Adipocyte (in vitro differentiated cells): ENCODE measurements at regions not wholly inside any gene's neighbourhood (a gene's known extent, or its start where the extent isn't known, plus 50 kb on each side); places are given as distances from the start of the nearest gene placed in this dataset.

Experiments used
- DNase-seq: peaks from one replicate; pipeline ENCODE4 v3.0.0-alpha.2; 2015; ENCODE audit warnings: low read depth
- H3K27me3 ChIP-seq: replicated peaks from 2 replicates; pipeline ENCODE4 v1.7.0; 2013; ENCODE audit warnings: mild to moderate bottlenecking, low read length, moderate library complexity; ENCODE audit not compliant: control insufficient read depth, insufficient read depth
- H3K36me3 ChIP-seq: 2 replicates; pipeline ENCODE4 v1.7.0; 2013; ENCODE audit warnings: low read length, mild to moderate bottlenecking, moderate library complexity; ENCODE audit not compliant: control insufficient read depth, insufficient read depth, severe bottlenecking
- H3K4me1 ChIP-seq: 2 replicates; pipeline ENCODE4 v1.7.0; 2013; ENCODE audit warnings: mild to moderate bottlenecking, low read length, moderate library complexity; ENCODE audit not compliant: control insufficient read depth, insufficient read depth
- H3K4me3 ChIP-seq: 2 replicates; pipeline ENCODE4 v1.7.0; 2013; ENCODE audit warnings: mild to moderate bottlenecking, low read length, moderate library complexity
- H3K9ac ChIP-seq: 2 replicates; pipeline ENCODE4 v1.7.0; 2013; ENCODE audit warnings: mild to moderate bottlenecking, low read length, moderate library complexity
- H3K9me3 ChIP-seq: 2 replicates; pipeline ENCODE4 v1.7.0; 2013; ENCODE audit warnings: mild to moderate bottlenecking, low read length, moderate library complexity; ENCODE audit not compliant: control insufficient read depth

DNA sequence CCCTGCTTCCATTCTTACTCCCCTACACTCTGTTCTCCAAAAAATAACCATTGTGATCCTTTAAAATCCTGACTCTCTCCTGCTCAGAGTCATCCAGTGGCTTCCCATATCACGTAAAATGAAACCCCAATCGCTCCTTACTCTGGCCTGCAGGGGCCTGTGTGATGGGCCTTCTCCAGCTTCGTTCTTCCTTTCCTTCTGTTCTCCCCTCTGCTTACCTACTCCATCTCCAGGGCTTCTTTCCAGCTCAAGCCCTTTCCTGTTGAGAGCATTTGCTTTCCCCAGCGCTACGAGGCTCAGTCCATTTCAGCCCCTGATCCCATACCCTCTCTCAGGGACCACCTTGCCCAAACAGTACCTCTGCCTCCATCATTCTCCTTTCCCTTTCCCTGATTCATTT lies 144.4 kb upstream of the ARHGAP5 start:
- Histone ChIP-seq H3K4me3 (no peak overlapping the region), H3K9me3 (no peaks in the 10 kb centered on the region), H3K27me3 (no peaks in the 10 kb centered on the region), H3K4me1 (peaks cover 21% of the 10 kb centered on the region), H3K36me3 (no peaks in the 10 kb centered on the region), H3K9ac (no peak overlapping the region)
- no peak for DNase-seq

DNA sequence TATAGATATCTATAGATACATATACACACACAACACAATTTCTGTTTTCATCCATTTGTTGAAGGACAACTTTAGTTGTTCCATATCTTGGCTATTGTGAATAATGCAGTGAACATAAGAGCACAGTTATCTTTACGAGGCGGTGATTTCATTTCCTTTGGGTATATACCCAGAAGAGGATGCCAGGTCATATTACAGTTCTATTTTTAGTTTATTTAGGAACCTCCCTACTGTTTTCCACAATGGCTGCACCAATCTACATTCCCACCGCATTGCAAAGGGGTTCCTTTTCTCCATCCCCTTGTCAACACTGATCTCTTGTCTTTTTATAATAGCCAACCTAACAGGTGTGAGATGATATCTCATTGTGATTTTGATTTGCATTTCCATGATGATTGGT lies 143.4 kb upstream of the ARHGAP5 start:
- Histone ChIP-seq H3K4me1 (peaks cover 16% of the 10 kb centered on the region), H3K36me3 (no peaks in the 10 kb centered on the region), H3K9me3 (no peaks in the 10 kb centered on the region), H3K27me3 (no peaks in the 10 kb centered on the region), H3K9ac (no peak overlapping the region), H3K4me3 (no peak overlapping the region)
- no peak for DNase-seq

DNA sequence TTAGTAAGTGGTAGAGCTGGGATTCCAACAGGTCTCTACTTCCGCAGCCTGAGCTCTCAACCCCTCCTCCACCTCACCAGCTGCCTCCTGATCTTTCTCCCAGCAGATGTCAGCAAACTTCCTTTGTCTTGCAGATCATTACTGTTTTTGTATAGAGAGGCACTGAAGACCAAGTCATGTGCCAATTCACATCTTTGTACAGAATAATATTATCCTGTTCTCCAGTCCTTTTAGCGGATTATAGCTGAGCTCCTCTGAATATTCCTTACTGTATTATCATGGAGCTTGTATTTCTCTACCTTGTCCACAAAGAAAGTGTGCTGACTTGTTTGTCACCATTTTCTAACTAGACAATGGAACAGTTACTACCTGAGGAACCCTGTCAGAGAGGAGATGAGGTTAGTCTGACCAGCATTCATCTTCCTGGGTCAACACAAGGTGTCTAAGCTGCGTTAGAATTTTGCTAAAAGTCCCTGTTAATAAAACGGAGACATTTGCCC lies 142.3 kb upstream of the ARHGAP5 start:
- peak; percentile 32 for DNase-seq
- Histone ChIP-seq H3K9me3 (no peaks in the 10 kb centered on the region), H3K4me1 (peaks cover 16% of the 10 kb centered on the region)

DNA sequence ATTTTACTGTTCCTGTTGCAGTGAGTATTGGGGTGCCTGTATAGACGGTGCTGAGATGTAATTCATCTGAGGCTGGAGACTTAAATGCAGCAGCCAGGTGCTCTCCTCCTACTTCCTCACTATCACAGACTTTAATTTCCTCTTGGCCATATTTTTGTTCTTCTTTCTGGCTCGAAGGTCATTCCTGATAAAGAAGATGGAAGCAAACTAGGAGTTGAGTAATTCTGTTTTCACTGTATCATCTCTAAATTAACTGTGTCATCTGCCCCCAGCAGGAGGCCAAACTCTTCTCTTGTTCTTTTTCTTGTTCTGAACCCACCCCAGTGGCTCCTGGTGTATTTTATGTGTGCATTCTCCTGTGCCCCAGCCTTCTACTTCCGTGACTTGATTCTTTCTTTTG lies 141.7 kb upstream of the ARHGAP5 start:
- Histone ChIP-seq H3K9me3 (no peaks in the 10 kb centered on the region), H3K4me3 (no peak overlapping the region), H3K9ac (no peak overlapping the region), H3K36me3 (no peaks in the 10 kb centered on the region), H3K27me3 (no peaks in the 10 kb centered on the region), H3K4me1 (peaks cover 11% of the 10 kb centered on the region)
- DNase-seq = no peak

More for the DNA sequence above, 142.3 kb upstream of the ARHGAP5 start:
- H3K36me3 ChIP-seq = no peaks in the 10 kb centered on the region
- no peak overlapping the region for H3K4me3 ChIP-seq
- H3K9ac ChIP-seq = no peak overlapping the region
- no peaks in the 10 kb centered on the region for H3K27me3 ChIP-seq

DNA sequence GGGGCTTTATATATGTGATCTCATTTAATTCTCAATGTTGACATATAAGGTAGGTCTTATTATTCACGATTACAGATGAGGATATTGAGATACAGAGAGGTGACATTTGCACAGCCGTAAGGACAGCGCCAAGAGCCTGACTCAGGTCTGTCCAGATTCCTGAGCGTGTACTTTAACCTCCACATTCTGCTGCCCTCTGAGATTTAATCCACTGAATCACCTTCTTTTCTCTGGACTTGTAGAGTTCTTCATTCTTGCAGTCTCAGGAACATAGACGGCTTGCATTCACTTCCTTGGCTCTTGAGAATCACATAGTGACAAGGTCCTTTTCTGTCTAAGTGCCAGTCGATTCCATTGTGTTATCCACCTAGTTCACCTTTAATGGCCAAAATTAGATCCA lies 141.0 kb upstream of the ARHGAP5 start:
- no peak overlapping the region for H3K4me3 ChIP-seq
- DNase-seq = no peak
- peaks cover 5% of the 10 kb centered on the region for H3K4me1 ChIP-seq
- no peaks in the 10 kb centered on the region for H3K27me3 ChIP-seq
- H3K9me3 ChIP-seq = no peaks in the 10 kb centered on the region
- no peaks in the 10 kb centered on the region for H3K36me3 ChIP-seq
- H3K9ac ChIP-seq = no peak overlapping the region

DNA sequence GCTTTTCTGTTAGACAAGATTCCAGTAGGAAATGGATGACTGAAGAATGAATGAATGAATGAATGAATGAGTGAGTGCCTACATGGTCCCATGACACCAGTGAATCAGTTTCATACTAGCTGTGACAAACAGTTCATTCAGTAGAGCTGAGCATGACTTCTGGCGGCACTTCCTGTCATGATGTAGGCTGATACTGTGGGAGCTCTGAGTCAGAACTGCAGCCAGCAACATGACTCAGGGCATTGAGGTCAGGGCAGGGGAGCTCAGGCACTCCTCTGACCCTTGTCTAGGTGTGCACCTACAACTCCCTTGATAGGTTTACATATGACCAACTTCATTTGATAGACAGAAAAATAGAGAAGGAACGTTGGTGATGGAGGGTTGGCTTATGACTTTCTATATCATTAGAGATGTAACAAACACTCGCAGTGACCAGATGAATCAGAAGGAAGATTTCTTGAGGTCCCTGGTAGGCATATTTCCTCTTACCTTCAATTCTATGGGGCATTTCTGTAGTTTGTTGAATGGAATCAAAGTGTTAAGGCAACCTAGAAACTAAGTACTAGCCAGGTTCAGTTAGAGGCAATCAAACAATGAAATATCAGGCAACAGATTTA lies 139.3 kb upstream of the ARHGAP5 start:
- DNase-seq = peak; percentile 49
- Histone ChIP-seq H3K4me1 (peaks cover 5% of the 10 kb centered on the region), H3K36me3 (no peaks in the 10 kb centered on the region), H3K9ac (no peak overlapping the region), H3K9me3 (no peaks in the 10 kb centered on the region), H3K4me3 (no peak overlapping the region), H3K27me3 (no peaks in the 10 kb centered on the region)

DNA sequence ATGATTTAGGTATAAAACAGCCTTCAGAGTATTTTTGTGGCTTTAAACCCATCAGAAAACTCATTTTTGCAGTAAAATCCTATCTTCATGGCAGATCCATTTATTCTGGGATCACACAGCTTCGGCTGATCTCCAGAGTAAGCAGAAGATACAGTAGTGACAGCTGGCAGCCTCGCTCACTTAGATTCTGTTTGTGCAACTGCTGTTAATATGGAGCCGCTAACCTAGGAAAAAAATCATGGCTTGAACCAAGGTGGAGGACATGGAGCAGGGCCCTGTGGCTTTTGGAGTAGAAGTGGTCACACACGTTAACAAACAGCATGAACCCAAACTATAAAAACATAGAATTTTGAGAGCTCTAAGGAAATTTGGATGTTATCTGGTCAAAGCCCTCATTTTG lies 137.2 kb upstream of the ARHGAP5 start:
- H3K9me3 ChIP-seq = no peaks in the 10 kb centered on the region
- no peak for DNase-seq
- no peak overlapping the region for H3K4me3 ChIP-seq
- H3K27me3 ChIP-seq = no peaks in the 10 kb centered on the region
- H3K9ac ChIP-seq = no peak overlapping the region
- H3K36me3 ChIP-seq = no peaks in the 10 kb centered on the region
- H3K4me1 ChIP-seq = peaks cover under 1% of the 10 kb centered on the region

DNA sequence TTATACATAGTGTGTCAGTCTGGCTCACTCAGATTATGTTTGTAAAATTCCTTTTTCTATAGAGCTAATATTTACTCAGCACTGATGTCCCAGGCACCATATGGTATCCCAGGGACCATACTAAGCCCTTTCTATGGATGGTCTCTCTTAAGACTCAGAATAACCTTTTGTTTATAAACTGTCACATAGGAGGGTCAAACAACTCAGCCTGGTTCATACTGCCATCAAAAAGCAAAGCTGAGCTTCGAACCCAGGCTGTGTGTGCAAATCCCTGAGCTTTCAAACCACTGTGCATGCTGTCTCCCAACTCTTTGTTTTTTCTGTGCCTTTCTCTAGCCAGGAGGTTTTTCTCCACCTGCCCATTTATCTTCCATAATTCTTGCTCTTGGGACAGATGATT lies 135.6 kb upstream of the ARHGAP5 start:
- no peaks in the 10 kb centered on the region for H3K4me1 ChIP-seq
- no peaks in the 10 kb centered on the region for H3K27me3 ChIP-seq
- DNase-seq = no peak
- no peak overlapping the region for H3K4me3 ChIP-seq
- H3K9me3 ChIP-seq = no peaks in the 10 kb centered on the region
- H3K36me3 ChIP-seq = no peaks in the 10 kb centered on the region
- H3K9ac ChIP-seq = no peak overlapping the region

DNA sequence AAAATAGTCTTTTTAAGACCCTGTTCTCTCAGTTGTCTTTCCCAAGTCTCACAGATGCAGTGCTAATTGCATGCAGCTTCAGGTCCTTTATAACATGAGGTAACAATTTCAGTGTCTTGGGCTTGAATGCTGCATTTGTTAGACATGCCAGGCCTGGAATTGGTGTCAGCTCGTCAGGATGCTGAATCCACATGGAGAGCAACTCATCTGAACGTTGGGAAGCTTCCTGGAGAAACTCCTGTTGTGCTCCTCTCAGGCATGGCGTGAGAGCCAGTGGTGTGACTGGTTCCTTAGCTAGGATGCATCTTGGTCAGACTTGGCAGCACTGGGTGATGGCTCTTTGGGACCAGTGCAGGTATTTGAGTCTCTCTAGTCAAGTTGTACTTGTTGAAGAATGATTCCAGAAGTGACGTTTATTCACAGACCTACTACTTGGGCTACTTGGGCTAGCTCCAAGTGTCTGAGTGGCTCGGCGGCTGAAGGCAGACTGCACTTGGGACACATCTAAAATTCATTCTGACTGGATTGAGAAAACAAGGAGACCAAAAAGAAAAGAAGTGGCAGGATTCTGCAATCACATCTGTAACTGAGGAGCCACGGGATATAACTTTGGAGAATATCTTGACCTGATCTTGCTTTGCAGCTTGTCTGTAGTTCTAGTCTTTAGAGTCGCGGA lies 134.8 kb upstream of the ARHGAP5 start:
- DNase-seq = no peak
- H3K9ac ChIP-seq = no peak overlapping the region
- H3K36me3 ChIP-seq = no peaks in the 10 kb centered on the region
- no peak overlapping the region for H3K4me3 ChIP-seq
- H3K27me3 ChIP-seq = no peaks in the 10 kb centered on the region
- H3K4me1 ChIP-seq = no peaks in the 10 kb centered on the region
- H3K9me3 ChIP-seq = no peaks in the 10 kb centered on the region

DNA sequence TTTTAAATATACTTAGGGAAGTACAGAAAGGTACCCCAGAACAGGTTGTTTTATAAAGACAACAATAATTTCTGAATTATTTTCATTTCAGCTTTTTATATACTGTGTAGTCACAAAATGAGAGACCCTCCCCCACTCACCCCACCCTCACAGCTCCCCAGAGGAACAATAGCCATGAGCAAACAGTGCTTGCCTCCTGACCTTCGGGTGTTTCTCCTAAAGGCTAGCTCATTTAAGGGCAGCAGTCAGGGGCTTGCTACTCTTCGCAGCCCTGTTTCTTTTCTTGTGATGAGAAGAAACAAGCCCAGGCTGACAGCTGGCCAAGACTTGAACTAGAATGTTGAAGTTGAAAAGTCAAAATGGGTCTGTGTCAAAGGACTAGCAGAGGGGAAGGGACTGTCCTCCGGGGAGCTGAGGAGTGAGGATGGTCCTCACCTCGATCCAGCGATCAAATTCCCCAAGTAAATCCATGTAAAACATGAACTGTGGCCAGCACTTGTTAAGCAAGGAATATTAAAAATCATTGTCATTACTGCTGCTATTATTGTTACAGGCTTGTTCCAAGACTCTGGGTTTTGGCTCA lies 133.8 kb upstream of the ARHGAP5 start:
- DNase-seq = no peak
- Histone ChIP-seq H3K9ac (no peak overlapping the region), H3K36me3 (no peaks in the 10 kb centered on the region), H3K27me3 (no peaks in the 10 kb centered on the region), H3K4me3 (no peak overlapping the region), H3K9me3 (no peaks in the 10 kb centered on the region), H3K4me1 (no peaks in the 10 kb centered on the region)

DNA sequence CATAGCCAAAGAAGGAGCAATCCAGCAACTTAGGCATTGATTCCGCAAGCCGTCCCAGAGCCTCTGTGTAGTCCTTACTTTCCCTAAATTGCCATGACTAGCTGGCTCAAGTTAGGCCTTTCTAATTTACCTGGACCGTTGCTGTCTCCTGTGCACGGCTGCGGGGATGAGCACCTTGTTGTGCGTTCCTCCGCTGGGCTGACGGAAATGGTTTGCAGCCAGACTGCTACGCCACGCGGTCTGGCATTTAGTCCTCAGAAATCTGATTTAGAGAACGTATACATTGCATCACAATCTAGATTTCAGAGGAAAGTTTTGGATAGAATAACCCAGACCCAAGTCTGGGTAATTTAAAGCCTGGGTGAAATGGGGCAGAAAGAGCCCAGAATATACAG lies 133.2 kb upstream of the ARHGAP5 start:
- Histone ChIP-seq H3K36me3 (no peaks in the 10 kb centered on the region), H3K9me3 (no peaks in the 10 kb centered on the region), H3K4me3 (no peak overlapping the region)

More for the DNA sequence above, 133.2 kb upstream of the ARHGAP5 start:
- no peak for DNase-seq
- H3K27me3 ChIP-seq = no peaks in the 10 kb centered on the region
- no peaks in the 10 kb centered on the region for H3K4me1 ChIP-seq
- H3K9ac ChIP-seq = no peak overlapping the region
